ENCODE measurements at regions not wholly inside any gene's neighbourhood (a gene's known extent, or its start where the extent isn't known, plus 50 kb on each side); places are given as distances from the start of the nearest gene placed in this dataset.

- no peak for DNase-seq
These were observed 177.1 kb upstream of the TET2 start for GRCh38 chr4:104969394-104970082.

- no peak for DNase-seq
These were observed 175.2 kb upstream of the TET2 start for GRCh38 chr4:104971462-104971861.

- DNase-seq: peak; percentile 3
These were observed 173.0 kb upstream of the TET2 start for GRCh38 chr4:104973708-104974107.

- no peak for DNase-seq
These were observed 171.1 kb upstream of the TET2 start for GRCh38 chr4:104975617-104976016.

- DNase-seq: no peak
These were observed 170.4 kb upstream of the TET2 start for GRCh38 chr4:104976262-104976661.

- DNase-seq: no peak
These were observed 167.5 kb upstream of the TET2 start for GRCh38 chr4:104979083-104979760.

- DNase-seq: peak; percentile 20
These were observed 163.0 kb upstream of the TET2 start for GRCh38 chr4:104983615-104984179.

- DNase-seq: no peak
These were observed 160.4 kb upstream of the TET2 start for GRCh38 chr4:104986306-104986705.

GRCh38 chr4:104989371-104989770 is 157.3 kb upstream of the TET2 start:
- DNase-seq: no peak

- DNase-seq: no peak
These were observed 144.4 kb upstream of the TET2 start for GRCh38 chr4:105002278-105002677.

GRCh38 chr4:105014234-105014633 is 132.4 kb upstream of the TET2 start:
- DNase-seq: no peak

- DNase-seq: no peak
These were observed 132.0 kb upstream of the TET2 start for GRCh38 chr4:105014635-105015034.

GRCh38 chr4:105015750-105016149 is 130.9 kb upstream of the TET2 start:
- no peak for DNase-seq

- peak; percentile 87 for DNase-seq
These were observed 123.6 kb upstream of the TET2 start for GRCh38 chr4:105022811-105023667.

- no peak for DNase-seq
These were observed 123.0 kb upstream of the TET2 start for GRCh38 chr4:105023668-105024055.

GRCh38 chr4:105025263-105026017 is 121.2 kb upstream of the TET2 start:
- DNase-seq: no peak

GRCh38 chr4:105036991-105037390 is 109.7 kb upstream of the TET2 start:
- DNase-seq: no peak

GRCh38 chr4:105042451-105042850 is 104.2 kb upstream of the TET2 start:
- no peak for DNase-seq

- no peak for DNase-seq
These were observed 95.8 kb upstream of the TET2 start for GRCh38 chr4:105050896-105051295.

- no peak for DNase-seq
These were observed 89.1 kb upstream of the TET2 start for GRCh38 chr4:105057370-105058105.

GRCh38 chr4:105058177-105058812 is 88.4 kb upstream of the TET2 start:
- peak; percentile 71 for DNase-seq

All from hematopoietic multipotent progenitor cell treated with erythropoietin and hydrocortisone succinate and interleukin-3 and kit ligand, for 8 days (in vitro differentiated cells).